AG09309 (cell line): ENCODE measurements at regions not wholly inside any gene's neighbourhood (a gene's known extent, or its start where the extent isn't known, plus 50 kb on each side); places are given as distances from the start of the nearest gene placed in this dataset.

Experiments used
- DNase-seq: peaks from one replicate; pipeline ENCODE4 v3.0.0-alpha.2; 2010; ENCODE audit warnings: low read depth
- H3K4me3 ChIP-seq: 2 replicates; pipeline ENCODE4 v1.5.1; 2011; ENCODE audit warnings: mild to moderate bottlenecking, low read depth, low read length, moderate library complexity; ENCODE audit not compliant: control insufficient read depth
- TF ChIP-seq, protein P1 (sequence below): IDR thresholded peaks from 2 replicates; pipeline ENCODE4 v1.5.1; 2011; ENCODE audit warnings: mild to moderate bottlenecking, low read depth, low read length, inconsistent platforms; ENCODE audit not compliant: insufficient read depth, control insufficient read depth; ENCODE audit errors: missing control alignments

DNA sequence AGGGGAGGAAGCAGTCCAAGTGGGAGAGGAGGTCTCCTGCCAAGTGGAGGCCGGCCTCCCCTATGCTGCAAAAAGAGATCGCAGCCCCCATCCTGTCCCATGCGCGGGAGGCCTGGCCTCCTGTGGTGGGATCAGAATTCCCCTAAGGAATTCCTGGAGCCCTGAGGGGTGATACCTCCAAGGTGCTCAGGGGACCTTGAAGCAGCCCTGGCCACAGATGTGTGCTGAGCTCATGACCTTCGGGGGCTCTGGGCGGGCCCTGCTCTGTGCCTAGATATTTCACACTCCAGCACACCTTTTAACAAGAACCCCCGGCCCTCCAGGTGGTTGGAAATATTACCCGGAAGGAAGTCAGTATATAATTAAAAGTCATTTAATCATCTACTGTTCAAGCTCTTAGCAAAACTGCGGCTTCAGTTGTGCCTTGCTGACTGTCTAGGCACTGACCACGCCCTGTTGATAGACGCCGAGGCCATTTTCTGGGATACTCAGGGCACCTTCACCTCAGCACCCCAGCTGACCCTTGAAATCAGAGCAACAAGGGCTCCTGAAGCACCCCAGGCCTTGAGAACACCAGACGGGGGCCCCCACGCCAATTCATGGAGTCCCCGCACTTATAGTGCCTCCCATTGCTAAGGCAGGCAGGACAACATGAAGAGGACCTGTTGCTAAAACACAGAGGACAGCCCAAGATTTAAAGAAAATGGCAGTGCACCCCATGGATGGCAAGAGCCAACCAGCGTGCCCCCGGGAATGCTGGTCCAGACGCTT lies 119.1 kb downstream of the NDUFA10 start:
- H3K4me3 ChIP-seq = no peak overlapping the region
- TF ChIP-seq, protein P1, sequence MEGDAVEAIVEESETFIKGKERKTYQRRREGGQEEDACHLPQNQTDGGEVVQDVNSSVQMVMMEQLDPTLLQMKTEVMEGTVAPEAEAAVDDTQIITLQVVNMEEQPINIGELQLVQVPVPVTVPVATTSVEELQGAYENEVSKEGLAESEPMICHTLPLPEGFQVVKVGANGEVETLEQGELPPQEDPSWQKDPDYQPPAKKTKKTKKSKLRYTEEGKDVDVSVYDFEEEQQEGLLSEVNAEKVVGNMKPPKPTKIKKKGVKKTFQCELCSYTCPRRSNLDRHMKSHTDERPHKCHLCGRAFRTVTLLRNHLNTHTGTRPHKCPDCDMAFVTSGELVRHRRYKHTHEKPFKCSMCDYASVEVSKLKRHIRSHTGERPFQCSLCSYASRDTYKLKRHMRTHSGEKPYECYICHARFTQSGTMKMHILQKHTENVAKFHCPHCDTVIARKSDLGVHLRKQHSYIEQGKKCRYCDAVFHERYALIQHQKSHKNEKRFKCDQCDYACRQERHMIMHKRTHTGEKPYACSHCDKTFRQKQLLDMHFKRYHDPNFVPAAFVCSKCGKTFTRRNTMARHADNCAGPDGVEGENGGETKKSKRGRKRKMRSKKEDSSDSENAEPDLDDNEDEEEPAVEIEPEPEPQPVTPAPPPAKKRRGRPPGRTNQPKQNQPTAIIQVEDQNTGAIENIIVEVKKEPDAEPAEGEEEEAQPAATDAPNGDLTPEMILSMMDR = no peak
- DNase-seq = no peak

- DNase-seq = no peak
- TF ChIP-seq, protein P1 = no peak
- H3K4me3 ChIP-seq = no peak overlapping the region
These were observed 119.8 kb downstream of the NDUFA10 start for GRCh38 chr2:239905306-239905705.

DNA sequence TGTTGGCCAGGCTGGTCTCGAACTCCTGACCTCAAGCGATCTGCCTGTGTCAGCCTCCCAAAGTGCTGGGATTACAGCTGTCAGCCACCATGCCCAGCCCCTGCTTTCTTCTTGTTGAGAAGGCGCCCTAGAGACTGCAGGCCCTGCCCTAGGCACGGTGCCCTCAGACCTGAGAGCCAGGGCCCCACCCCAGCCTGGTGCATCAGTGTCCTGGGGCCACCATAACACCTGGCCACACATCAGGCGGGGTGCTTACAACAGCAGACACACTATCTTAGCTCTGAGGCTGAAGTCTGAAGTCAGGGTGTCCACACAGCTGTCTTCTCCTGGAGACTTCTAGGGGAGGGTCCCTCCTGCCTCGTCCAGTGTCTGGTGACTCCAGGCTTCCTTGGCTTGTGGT lies 120.6 kb downstream of the NDUFA10 start:
- H3K4me3 ChIP-seq = no peak overlapping the region
- DNase-seq = no peak
- TF ChIP-seq, protein P1 = no peak

DNA sequence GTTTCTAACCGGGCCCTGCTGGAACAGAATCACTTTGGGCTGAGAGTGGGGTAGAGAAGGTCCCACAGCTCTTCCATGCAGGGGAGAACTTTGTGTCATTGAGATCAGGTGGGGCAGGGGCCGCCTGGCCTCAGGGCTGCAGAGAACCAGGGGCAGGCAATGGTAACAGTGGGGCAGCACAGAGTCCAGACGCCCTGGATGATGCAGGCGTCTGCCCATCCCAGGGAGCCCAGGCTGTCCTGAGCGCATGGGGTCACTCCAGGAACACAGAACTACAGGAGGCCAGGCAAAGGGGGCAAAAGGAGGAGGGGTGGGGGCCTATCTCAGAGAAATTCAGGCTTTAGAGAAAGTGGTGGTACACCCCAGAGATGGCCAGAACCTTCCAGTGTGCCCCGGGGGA lies 121.3 kb downstream of the NDUFA10 start:
- TF ChIP-seq, protein P1 = no peak
- DNase-seq = no peak
- no peak overlapping the region for H3K4me3 ChIP-seq

DNA sequence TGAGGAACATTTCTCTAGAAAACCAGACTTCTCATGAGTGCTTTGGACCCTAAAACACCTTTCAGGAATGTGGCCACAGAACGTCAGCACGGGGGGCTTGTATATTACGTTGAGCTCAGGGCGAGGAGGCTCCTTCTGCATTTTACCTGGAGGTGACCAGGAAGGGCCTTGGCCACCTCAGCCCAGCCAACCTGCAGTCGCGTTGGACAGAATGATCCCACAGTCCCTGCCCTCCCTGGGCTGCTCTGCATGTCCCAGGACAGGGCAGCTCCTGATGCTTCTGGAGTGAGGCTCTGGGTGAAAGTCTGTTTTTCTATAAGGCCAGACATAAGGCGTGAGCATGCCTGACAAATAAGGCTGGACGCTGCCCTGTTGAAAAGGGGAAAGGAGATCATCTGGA lies 121.9 kb downstream of the NDUFA10 start:
- TF ChIP-seq, protein P1 = no peak

DNA sequence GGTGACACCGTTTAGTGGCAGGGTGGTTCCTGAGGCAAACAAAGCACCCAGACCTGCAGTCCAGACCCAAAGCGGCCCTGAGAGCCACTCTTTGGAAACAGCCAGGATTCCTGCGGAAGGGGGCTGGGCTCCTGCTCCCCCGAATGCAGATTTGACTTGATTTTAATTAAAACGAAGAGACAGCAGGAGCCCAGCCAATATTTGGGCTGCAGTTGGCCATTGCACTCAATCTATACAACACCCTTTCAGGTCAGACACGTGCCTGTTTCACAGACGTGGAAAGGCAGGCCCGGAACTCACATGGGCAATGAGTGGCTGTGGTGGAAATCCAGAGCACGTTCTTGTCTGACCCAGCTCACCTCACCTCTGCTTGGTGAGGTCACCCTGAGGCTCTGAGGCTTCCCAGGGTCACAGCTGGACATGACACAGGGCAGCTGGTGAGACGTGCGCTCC lies 122.4 kb downstream of the NDUFA10 start:
- TF ChIP-seq, protein P1 = no peak
- no peak for DNase-seq
- no peak overlapping the region for H3K4me3 ChIP-seq

More for the DNA sequence above, 121.9 kb downstream of the NDUFA10 start:
- H3K4me3 ChIP-seq = no peak overlapping the region
- DNase-seq = no peak

- TF ChIP-seq, protein P1 = no peak
- DNase-seq = no peak
- no peak overlapping the region for H3K4me3 ChIP-seq
These were observed 126.7 kb downstream of the NDUFA10 start for GRCh38 chr2:239898292-239898925.
